HG03175 (cell line): ENCODE measurements at regions not wholly inside any gene's neighbourhood (a gene's known extent, or its start where the extent isn't known, plus 50 kb on each side); places are given as distances from the start of the nearest gene placed in this dataset.

Experiments
- ATAC-seq: cut with Tn5 transposase; IDR thresholded peaks from one replicate; pipeline ENCODE4 v1.9.1; 2021; ENCODE audit warnings: mild to moderate bottlenecking, moderate library complexity; ENCODE audit not compliant: unreplicated experiment

GRCh38 chr16:51630076-51630475 is 479.0 kb upstream of the SALL1 start:
- no peak for ATAC-seq

- no peak for ATAC-seq
Measured at GRCh38 chr16:51629576-51629975, 478.5 kb upstream of the SALL1 start.

- ATAC-seq = no peak
Measured at GRCh38 chr16:51624080-51624775, 473.2 kb upstream of the SALL1 start.

GRCh38 chr16:51621610-51622009 is 470.5 kb upstream of the SALL1 start:
- ATAC-seq = no peak

- no peak for ATAC-seq
Measured at GRCh38 chr16:51615141-51615540, 464.1 kb upstream of the SALL1 start.

- no peak for ATAC-seq
Measured at GRCh38 chr16:51607201-51607651, 456.2 kb upstream of the SALL1 start.

- no peak for ATAC-seq
Measured at GRCh38 chr16:51596247-51596646, 445.2 kb upstream of the SALL1 start.

GRCh38 chr16:51592535-51593300 is 441.6 kb upstream of the SALL1 start:
- ATAC-seq = no peak

GRCh38 chr16:51592001-51592501 is 441.0 kb upstream of the SALL1 start:
- ATAC-seq = no peak

GRCh38 chr16:51591480-51591879 is 440.4 kb upstream of the SALL1 start:
- ATAC-seq = no peak

- no peak for ATAC-seq
Measured at GRCh38 chr16:51579652-51580360, 428.7 kb upstream of the SALL1 start.

- ATAC-seq = no peak
Measured at GRCh38 chr16:51577621-51578303, 426.7 kb upstream of the SALL1 start.

- no peak for ATAC-seq
Measured at GRCh38 chr16:51576498-51577195, 425.6 kb upstream of the SALL1 start.

GRCh38 chr16:51573191-51573590 is 422.1 kb upstream of the SALL1 start:
- ATAC-seq = no peak

GRCh38 chr16:51569203-51569931 is 418.3 kb upstream of the SALL1 start:
- peak; percentile 60 for ATAC-seq

GRCh38 chr16:51567911-51568310 is 416.8 kb upstream of the SALL1 start:
- no peak for ATAC-seq

GRCh38 chr16:51565184-51565583 is 414.1 kb upstream of the SALL1 start:
- peak; percentile 71 for ATAC-seq

- ATAC-seq = no peak
Measured at GRCh38 chr16:51562891-51563290, 411.8 kb upstream of the SALL1 start.

- no peak for ATAC-seq
Measured at GRCh38 chr16:51559901-51560300, 408.8 kb upstream of the SALL1 start.

GRCh38 chr16:51557670-51558069 is 406.6 kb upstream of the SALL1 start:
- ATAC-seq = no peak
